ENCODE measurements at regions not wholly inside any gene's neighbourhood (a gene's known extent, or its start where the extent isn't known, plus 50 kb on each side); places are given as distances from the start of the nearest gene placed in this dataset.

DNA sequence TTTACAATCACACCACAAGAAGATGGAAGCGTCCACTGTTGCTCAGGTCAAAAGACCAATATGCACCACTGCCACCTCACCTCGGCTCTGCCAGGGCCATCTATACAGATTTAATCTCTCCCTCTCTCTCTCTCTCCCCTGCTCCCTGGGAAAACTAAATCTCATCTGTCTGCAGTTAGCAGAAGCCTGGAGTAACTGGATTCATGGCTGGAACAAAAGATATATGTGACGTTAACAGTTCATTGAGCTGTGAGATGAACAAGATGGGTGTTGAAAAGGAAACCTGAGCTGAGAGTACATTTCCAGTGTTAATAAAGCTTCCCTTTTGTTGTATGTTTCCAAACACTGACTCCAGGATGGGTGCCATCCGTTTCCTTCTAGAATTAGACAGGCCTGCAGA lies 369.7 kb downstream of the CDK5RAP2 start:
- DNase-seq, result no peak

DNA sequence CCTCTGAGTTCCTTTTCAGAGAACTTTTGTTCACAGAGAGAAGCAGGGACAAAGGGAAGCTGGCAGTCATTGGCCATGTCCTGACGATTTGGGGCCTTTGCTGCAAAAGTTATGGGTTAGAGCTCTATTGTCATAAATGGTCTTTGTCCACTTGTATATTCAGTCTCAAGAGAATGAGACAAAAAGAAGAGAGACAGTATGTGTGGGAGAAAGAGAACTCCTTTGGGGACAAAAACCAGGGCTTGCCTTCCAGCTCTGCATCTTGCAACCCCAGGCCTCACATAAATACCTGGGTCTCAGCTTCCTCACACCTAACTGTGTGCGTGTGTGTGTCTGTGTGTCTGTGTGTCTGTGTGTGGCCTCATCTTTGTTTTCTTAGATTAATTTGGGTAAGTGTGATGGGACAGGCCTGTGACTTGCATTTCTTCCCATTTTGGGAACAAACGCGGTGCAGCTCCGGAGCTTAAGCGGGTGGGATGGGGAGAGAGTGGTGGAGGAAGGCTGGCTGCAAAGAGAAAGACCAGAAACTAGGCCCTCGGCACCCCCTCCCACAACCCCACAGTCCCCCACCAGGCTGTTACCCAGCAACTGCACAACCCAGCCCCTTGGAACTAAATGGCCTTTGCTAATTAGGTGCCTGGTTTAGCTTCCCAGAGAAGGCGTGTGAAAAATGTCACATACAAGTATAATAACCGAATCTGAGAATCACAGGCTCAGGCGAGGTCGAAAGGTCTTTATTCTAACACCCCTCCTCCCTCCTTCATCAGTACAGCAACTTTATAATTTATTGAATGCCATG lies 376.9 kb downstream of the CDK5RAP2 start:
- no peak for DNase-seq

- no peak for DNase-seq
Observed at GRCh38 chr9:120198027-120198426, 381.9 kb downstream of the CDK5RAP2 start.

GRCh38 chr9:120197605-120198004 lies 382.4 kb downstream of the CDK5RAP2 start:
- DNase-seq, result no peak

DNA sequence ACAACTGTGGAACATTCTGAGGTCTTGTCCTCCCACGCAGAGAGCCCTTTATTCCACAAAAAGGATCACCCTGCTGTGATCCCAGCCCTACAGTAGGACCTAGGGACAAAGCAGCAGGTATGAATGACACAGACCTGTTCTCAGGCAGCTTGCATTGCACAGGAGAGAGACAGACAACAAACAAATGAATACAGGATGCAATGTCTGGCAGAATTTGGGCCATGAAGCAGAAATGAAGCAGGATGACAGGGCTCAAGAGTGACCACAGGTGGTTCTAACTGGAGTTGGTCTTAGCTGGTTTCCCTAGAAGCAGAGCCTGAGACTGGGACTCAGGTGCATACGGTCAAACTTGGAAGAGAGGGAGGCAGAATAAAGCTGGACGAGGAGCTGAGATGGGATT lies 388.8 kb downstream of the CDK5RAP2 start:
- no peak for DNase-seq

DNA sequence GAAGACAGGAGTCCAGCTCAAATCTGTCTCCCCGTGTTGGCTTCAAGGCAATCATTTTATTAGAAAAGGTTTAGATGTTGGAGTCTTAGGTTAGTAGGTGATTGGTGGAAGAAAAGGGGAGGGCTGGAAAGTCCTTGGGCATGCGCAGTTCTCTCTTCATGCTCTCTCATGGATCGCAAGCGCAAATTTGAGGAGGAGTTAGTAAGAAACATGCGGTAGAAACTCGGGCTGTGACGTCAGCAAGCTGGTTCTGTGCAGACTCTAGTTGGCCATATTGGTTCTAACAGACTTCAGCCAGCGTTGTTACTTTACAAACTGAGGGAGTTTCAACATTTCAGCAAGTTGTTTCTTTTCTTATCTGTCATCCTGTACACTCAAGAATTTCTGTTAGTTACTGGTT lies 392.2 kb downstream of the CDK5RAP2 start:
- no peak for DNase-seq

- DNase-seq, result no peak
Observed at GRCh38 chr9:120186276-120186675, 393.7 kb downstream of the CDK5RAP2 start.

GRCh38 chr9:120184266-120184665 lies 395.7 kb downstream of the CDK5RAP2 start:
- no peak for DNase-seq

DNA sequence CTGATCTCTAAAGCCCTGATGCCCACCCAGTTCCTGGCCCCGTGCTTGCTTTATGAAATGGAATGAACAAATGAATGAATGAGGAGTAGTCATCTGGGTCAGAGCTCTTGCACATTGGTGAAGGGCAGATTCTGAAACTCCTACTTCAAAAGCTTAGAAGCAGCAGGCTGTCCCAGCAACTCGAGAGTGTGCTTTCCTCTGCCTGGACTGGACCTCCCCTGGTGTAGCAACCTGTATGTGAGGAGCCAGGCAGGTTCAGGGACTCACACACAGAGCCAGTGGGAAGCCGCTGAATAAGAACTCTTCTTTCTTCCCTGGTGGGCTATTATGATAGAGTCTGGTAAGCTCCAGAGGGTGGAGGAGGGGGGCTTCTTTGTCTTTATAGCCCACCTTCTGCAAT lies 396.4 kb downstream of the CDK5RAP2 start:
- DNase-seq, result no peak

DNA sequence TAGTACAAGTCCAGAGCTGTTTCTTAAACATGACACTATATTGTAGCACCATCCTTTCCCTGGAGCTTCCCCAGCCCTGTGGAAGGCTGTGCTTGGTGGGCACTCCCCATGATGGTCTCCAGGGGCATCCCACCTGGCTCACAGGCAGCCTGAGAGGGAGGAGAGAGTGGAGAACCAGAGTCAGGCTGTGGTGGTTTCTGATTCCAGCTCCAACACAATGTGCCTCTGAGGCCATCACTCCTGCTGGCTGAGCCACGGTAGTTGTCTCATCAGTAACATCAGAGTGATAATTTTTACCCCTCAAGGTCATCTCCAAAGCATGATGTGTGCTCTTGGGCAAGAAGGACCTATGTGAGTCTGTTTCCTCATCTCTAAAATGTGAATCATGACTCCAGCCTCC lies 398.0 kb downstream of the CDK5RAP2 start:
- no peak for DNase-seq

- DNase-seq, result no peak
Observed at GRCh38 chr9:120177121-120177520, 402.8 kb downstream of the CDK5RAP2 start.

- DNase-seq, result no peak
Observed at GRCh38 chr9:120175031-120175430, 404.9 kb downstream of the CDK5RAP2 start.

GRCh38 chr9:120161776-120162175 lies 418.2 kb downstream of the CDK5RAP2 start:
- no peak for DNase-seq

GRCh38 chr9:120158221-120158620 lies 421.7 kb downstream of the CDK5RAP2 start:
- DNase-seq, result no peak

DNA sequence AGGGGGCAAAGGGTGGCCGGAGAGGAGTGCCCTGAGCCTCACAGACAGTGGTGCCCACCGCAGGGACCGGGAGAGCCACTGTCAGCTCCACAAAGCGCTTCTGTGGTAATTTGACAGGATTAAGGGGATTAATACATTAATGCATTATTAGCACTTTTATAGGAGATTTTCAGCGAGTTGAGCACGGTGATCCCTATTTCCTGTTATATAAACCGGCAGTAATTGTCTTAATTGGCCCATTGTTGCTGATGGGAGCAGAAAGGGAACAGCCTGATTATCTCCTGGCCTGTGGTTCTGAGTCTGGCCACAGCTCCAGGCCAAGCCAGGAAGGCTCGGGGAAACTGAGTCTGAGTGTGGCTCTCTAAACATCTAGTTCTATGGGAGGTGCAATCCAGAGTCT lies 423.6 kb downstream of the CDK5RAP2 start:
- DNase-seq, result no peak

- no peak for DNase-seq
Observed at GRCh38 chr9:120153258-120153657, 426.7 kb downstream of the CDK5RAP2 start.

GRCh38 chr9:120152295-120152694 lies 427.7 kb downstream of the CDK5RAP2 start:
- no peak for DNase-seq

DNA sequence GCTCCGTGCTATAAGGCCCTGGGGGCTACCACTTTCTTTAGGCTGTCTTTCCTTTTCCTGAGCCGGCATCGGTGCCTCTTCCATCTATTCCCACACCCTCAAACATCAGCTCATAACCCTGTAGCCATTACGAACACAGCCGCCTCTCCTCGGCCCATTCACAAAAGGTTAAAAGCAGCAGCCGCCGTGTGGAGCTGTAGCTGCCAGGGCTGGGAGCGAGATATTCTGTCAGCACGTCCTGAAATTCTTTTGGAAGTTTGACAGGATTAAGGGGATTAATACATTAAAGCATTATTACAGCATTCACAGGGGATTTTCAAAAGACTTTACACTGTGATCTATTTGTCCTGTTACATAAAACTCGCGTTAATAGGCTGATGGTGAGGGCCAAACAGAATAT lies 428.2 kb downstream of the CDK5RAP2 start:
- no peak for DNase-seq

GRCh38 chr9:120151149-120151548 lies 428.8 kb downstream of the CDK5RAP2 start:
- DNase-seq, result no peak

DNA sequence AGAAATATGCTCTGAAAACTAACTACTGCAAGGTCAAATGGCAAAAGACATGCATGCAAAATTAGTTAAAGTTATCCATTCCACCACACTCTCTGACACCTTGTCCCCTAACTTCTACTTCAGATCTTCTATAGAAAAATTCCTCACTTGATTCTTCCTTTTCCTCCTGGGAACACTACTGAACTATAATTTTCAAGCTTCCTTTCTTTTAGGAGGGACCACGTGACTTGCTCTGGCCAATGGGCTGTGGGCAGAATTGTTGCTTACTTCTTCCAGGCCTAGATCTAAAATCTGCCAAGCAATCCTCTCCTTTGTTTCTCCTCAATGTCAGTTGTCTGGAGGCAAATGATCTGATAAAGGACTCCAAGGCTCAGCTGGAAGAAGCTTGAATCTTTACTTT lies 441.0 kb downstream of the CDK5RAP2 start:
- no peak for DNase-seq

GRCh38 chr9:120137186-120137840 lies 442.7 kb downstream of the CDK5RAP2 start:
- no peak for DNase-seq

- no peak for DNase-seq
Observed at GRCh38 chr9:120136696-120137095, 443.3 kb downstream of the CDK5RAP2 start.

DNA sequence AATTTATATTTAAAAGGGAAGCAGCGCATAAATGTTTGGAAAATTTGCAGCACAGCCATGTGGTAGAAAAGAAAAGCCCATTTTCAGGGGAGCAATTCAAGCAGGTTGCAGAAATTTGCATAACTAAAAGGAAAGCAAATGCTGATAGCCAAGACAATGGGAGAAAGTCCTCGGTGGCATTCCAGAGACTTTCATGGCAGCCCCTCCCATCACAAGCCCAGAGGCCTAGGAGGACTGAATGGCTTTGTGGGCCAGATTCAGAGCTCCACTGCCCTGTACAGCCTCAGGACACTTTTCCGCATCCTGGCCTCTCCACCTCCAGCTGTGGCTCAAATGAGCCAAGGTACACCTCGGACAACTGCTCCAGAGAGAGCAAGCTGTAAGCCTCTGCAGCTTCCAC lies 462.9 kb downstream of the CDK5RAP2 start:
- DNase-seq, result no peak

DNA sequence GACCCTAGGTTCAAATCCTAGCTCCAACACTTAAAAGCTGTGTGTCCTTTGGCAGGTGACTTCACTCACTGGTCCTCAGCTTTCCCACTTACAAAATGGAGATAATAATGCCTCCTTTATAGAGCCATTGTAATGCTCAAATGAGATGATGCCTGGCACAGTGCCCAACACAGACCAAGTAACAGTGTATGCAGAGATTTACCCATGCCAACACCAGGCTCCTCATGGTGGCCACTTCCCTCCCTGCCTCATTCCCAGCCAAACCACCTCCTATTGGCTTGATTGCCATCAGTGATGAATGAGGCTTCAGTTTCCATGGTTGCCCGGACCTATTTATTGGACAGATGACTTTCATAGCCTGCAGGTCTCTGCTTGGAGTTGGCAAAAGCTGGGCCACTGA lies 469.4 kb downstream of the CDK5RAP2 start:
- no peak for DNase-seq

GRCh38 chr9:120109242-120109641 lies 470.7 kb downstream of the CDK5RAP2 start:
- DNase-seq, result no peak

All from activated CD8-positive, alpha-beta memory T cell treated with anti-CD3 and anti-CD28 coated beads, Interleukin-2, amount 50 U/mL, for 4 hours (primary cell).